Kidney tubule cell (primary cell): ENCODE measurements at regions not wholly inside any gene's neighbourhood (a gene's known extent, or its start where the extent isn't known, plus 50 kb on each side); places are given as distances from the start of the nearest gene placed in this dataset.
"Not testable (repeated sequence)": the region's sequence is repeated elsewhere in the genome, so short reads cannot be mapped to it uniquely, and the experiment has no call there.

ENCODE experiments used
- DNase-seq: peaks from one replicate; pipeline ENCODE4 v3.0.0-alpha.2; 2018; ENCODE audit warnings: low spot score

DNA sequence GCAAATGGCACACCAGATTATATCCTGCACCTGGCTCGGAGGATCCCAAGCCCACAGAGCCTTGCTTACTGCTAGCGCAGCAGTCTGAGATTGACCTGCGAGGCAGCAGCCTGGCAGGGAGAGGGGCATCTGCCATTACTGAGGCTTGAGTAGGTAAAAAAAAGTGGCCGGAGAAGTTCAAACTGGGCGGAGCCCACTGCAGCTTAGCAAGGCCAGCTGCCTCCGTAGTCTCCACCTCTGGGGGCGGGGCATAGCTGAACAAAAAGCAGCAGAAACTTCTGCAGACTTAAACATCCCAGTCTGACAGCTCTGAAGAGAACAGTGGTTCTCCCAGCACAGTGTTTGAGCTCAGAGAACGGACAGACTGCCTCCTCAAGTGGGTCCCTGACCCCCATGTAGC is 85.4 kb upstream of the TMEM170B start:
- DNase-seq: not testable (repeated sequence)

DNA sequence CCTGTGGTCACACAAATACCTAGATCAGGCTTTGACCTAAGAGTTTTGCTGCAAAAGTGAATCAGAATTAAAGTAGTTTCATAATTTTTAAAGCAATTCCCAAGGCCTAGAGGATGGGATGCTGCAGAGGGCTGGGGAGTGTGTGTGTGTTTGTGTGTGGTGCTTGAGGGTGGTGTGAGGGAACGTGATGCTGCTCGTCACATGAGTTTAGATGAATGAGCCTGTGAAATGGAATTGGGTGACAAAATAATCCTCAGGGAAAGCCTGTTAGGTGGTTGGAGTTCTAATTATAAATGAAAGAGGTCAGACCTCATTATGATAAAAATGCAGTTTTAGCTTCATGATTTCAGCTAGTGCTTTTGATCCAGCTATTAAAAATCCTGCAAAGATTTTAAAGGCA is 87.5 kb upstream of the TMEM170B start:
- no peak for DNase-seq

DNA sequence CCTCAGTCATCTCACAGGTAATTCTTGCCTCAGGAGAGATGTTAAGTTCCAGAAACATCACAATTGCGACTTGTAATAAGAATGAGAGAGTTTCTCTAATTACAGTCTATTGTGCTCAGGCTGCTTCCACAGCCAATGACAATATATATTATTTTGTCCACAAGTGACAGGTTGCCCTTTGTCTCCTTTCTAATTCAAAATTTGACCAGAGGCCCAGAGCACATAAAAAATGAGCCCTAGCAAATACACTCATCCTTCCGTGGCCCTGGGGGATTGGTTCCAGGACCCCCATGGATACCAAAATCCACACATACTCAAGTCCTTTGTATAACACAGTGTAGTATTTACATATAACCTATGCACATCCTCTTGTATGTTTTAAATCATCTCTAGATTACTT is 88.1 kb upstream of the TMEM170B start:
- no peak for DNase-seq

DNA sequence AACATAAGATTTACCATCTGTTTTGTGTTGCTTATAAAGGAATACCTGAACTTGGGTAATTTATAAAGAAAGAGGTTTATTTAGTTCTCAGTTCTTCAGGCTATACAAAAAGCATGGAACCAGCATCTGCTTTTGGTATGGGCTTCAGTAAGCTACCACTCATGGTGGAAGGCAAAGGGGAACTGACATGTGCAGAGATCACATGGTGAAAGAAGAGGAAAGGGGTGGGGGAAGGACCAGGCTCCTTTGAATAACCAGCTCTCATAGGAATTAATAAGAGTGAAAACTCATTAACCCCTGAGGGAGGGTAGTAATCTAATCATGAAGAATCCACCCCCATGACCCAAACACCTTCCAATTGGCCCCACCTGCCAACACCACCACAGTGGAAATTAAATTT is 89.5 kb upstream of the TMEM170B start:
- no peak for DNase-seq

DNA sequence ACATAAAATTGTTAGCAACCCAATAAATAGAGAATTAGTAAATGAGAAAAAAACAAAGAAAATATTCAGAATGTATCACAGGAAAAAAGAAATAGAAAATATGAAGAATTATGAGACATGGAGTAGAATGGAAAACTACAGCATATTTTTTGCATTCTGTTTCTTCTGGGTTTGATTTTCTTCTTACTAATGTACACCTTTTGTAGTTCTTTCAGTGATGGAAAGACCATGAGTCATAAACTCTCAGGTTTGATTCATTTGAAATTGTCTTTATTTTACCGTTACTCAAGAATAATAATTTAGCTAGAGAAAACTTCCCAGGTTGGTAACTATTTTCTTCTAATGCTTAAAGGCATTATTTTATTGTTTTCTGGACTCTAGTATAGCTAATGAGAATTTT is 90.3 kb upstream of the TMEM170B start:
- no peak for DNase-seq

DNA sequence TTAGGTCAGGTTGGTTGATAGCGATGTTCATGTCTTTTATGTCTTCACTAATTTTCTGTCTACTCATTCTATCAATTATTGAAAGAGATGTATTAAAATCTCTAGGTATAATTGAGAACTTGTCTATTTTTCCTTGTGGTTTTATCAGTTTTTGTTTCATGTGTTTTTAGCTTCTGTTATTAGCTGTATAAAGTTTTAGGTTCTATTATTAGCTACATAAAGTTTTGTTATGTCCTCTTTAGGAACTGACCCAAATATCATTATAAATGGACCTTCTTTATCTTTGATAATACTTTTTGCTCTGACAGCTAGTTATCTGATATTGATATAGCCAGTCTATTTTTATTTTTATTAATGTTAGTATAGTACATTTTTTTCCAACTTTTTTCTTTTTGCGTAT is 92.4 kb upstream of the TMEM170B start:
- no peak for DNase-seq

DNA sequence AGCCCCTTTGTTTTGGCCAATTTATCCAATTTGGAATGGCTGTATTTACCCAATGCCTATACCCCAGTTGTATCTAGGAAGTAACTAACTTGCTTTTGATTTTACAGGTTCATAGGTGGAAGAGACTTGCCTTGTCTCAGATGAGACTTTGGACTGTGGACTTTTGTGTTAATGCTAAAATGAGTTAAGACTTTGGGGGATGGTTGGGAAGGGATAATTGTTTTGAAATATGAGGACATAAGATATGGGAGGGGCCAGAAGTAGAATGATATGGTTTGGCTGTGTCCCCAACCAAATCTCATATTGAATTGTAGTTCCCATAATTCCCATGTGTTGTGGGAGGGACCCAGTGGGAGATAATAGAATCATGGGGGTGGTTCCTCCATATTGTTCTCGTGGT is 94.4 kb upstream of the TMEM170B start:
- not testable (repeated sequence) for DNase-seq

DNA sequence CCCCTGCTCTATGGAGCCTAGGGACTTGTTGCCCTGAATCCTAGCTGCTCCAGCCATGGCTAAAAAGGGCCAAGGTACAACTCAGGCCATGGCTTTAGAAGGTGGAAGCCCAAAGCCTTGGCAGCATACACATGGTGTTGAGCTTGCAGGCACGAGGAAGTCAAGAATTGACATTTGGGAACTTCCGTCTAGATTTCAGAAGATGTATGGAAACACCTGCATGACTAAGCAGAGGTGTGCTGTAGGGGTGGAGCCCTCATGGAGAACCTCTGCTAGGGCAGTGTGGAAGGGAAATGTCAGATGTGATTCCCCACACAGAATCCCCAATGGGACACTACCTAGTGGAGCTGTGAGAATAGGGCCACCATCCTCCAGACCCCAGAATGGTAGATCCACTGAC is 95.1 kb upstream of the TMEM170B start:
- no peak for DNase-seq

DNA sequence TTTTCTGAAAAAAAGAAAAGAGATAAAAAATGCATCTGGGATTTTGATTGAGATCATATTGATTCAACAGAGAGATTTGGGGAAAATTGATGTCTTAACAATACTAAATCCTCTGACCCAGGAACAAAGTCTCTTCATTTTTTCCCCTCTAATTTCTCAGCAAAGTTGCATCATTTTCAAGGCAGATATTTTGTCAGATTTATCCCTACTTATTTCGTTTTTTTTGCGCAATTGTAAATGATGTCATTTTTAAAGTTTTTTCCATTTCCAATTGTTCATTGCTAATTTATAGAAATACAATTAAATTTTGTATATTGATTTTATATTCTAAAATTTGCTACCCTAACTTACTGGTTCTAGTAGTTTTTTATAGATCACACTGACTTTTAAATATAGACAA is 97.7 kb upstream of the TMEM170B start:
- DNase-seq: no peak

DNA sequence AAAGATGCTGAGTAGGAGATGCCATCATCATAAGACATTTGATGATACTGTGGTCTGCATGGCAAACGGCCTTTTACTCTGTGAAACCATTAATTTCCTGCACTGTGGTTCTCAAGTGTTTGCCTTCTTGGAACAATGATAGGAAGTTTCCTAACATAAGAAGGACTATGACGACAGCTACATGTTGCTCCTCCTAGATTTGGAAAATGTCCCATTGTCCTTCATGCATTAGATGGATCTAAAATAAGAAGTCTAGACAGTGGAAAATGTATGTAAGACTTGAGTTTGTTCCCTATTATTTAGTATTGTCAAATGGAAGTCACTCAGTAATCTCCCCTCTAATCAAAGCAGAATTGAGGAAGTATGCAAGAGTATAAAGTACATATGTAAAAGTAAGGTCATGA is 98.5 kb upstream of the TMEM170B start:
- no peak for DNase-seq

DNA sequence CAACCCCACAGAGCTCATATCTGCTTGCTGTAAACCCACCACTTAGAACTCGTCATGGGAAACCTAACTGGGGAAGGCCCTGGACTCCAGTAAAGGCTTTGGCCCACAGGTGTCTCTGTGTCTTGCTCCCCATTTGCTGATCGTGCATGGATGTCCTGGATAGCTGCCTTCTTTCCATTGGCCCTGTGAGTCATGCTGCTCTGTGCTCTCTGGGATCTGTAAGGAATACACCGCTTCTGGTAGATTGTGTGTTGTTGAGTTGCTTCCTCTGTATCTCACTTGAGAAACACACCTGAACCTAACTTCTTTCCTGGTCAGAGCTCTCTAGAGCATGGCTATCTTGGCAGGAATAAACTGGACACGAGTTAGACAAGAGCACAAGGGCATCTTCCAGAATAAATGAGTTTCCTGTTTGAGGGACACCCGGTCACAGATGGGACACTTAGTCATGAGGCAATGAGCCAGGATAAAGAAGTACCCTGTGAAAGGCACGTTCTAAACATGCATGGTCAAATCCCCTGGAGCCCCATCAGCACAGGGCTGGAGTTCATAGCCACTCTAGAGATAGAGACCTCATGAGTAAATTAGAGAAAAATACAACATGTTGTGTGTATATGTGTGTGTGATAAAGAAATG is 99.6 kb upstream of the TMEM170B start:
- DNase-seq: peak; percentile 64

DNA sequence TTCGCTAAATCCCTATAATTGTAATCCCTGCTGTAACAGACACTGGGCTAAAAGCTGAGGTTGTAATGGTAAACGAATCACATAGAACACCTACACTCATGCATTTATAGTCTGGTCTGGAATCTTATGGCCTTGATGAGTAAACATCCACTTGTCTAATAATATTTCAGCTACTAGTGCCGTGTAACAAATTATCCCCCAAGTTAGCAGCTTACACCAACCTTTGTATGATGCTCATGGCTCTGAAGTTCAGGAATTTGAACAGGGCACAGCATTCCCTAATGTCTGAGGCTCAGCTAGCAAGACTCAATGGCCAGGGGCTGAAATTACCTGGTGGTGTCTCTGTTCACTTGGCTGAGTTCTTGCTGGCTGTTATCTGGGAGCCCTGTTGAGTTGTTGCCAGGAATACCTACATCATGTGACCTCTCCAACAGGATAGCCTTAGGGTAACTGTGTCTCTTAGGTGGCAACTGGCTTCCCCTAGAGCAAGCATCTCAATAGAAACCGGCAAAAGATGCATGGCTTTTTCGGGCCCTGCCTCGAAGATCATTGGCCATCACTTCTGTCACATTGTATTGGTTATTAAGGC is 100.9 kb upstream of the TMEM170B start:
- DNase-seq: no peak

DNA sequence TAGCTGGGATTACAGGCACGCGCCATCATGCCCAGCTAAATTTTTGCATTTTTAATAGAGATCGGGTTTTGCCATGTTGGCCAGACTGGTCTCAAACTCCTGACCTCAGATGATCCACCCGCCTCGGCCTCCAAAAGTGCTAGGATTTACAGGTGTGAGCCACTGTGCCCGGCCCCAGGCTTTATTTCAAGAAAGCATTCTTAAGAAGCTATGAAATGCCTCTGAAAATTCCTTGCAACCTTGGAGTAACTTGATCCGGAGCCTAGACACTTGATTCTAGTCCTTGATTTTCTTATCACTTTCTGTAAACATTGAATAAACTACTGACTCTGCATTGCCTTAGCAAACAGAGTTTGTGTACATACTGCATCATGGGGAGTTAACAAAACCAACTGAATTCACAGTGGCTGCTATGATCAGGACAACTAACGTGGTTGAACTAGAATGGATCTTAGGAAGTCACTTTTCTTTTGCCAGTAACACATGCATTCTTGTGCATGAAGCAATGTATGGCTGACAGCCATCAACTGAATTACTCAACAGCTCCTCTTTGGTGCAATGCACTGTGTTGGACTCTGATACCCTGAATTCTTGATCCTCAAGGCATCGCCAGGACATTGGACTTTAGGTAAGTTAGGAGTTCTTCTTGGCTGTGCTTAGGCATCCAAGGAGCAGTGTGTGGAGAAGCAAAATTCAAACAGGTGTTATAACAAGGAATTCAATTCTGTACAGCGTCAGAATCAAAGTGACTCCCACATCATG is 102.8 kb upstream of the TMEM170B start:
- no peak for DNase-seq

DNA sequence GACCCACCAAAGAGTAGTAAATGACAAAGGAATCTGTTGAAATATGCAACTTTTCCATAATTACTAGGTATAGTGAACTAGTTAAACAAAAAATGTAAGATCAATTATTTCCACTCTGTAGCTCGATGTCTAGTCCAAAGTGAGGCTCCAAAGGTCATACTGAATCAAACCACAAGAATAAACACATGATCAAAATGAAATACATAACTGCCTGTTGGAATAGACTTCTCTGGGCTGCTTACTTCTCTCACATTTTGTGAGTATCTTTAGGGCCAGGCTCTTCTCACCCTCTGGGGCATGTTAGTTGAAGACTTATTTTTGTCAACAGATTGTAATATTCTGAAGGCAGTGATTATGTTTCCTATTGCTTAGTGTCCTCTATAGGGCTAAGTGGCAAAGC is 103.7 kb upstream of the TMEM170B start:
- DNase-seq: no peak

DNA sequence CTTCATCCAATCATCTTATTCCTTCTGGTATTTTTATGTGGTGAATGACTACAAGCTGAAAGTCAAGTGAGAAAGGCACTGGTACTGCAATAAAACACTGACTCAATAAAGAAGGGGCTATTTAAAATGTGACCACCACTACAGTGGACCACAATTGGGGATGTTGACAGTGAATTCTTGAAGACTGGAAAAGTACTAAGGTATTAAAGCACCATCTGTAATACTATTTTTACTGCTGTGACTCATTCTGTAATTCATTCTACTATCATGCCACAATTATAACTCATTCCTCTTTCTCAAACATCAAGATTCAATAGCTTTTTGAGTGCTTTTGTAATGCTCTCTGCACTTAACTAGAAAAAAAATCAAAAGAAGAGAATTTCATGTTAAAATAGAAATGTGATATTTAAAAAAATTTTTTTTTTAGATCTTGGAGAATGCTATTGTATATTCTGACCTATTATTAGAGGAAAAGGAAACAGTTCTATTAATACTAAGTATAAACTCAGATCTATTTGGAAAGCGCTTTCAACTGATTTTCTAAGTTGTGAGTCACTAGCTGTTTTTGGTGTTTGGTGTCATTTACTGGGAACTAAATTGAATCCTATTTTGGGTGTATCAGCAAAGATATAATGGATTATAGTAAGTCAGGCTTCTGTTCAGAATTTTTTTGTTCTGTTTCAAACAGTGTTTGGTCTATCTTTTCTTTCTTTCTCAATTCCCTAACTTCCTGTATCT is 104.7 kb upstream of the TMEM170B start:
- peak; percentile 82 for DNase-seq

DNA sequence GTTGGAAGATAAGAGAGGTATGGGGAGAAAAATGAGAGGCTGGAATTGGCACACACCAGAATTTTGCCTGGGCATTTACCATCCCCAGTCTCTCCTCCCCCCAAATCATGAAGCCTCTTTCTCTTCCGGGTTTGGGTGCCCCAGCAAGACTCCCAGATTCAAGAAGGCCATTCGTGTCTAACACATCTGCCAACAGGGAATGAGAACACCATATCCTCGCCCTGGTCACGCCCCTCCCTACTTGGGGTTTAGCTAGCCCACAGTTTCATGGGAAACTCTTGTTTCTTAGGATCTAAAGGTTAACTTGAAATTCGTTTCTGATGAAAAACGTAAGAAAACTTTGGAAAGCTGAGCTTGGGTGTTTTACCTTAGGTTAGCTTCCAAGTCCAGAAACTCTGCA is 105.5 kb upstream of the TMEM170B start:
- DNase-seq: no peak

DNA sequence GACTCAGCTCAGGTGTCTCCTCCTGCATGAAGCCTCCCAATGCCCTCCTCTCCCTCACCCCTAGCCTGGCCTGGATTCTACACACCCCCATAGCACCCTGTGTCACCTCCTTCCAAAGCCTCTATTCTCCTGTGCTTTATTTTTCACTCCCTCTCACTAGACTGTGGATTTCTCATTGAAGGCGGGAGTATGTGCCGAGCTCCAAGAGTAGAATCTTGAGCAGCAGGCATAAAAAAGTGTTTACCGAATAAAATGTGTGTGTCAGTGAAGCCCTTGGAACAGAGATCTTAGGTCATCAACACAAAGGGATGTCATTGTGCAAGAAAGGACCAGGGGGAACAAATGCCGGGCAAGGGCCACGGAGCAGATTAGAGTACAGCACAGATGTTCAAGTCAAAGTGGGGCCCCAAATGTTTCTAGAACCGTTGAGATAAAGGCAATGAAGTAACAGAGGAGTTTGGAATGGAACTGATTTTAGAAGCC is 106.1 kb upstream of the TMEM170B start:
- DNase-seq: no peak

DNA sequence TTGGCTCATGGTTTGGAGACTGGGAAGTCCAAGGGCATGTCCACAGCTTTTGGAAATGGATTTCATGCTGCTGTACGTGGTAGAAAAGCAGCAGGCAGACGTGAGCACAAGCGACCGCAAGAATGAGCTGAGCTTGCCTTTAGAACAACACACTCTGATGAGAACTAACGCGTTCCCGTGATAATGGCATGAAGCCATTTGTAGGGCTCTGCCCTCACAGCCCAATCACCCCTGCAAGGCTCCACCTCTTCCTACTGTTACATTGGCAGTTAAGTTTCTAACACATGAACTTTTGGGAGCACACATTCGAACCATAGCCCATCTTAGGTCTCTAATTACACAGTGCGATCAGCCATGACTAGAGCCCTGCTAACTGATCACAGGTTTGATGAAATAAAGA is 107.5 kb upstream of the TMEM170B start:
- peak; percentile 90 for DNase-seq

DNA sequence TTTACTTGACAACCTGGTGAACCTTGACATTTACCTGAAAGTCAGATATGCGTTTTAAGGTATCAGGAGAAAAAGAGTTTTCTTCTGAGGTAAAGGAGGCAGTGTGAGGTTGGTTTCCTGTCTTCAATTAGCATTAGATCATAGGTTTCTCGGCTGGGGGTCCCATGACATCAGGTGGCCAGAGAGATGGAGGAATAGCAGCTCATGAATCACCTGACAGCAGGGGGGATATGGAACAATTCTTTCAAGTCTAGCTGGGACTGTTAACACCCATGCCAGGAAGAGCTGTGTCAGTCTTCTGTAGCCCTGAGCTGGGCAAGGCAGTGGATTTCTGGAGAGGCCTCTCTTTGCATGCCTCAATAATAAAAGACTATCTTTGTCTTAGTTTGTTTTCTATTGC is 108.0 kb upstream of the TMEM170B start:
- peak; percentile 98 for DNase-seq

DNA sequence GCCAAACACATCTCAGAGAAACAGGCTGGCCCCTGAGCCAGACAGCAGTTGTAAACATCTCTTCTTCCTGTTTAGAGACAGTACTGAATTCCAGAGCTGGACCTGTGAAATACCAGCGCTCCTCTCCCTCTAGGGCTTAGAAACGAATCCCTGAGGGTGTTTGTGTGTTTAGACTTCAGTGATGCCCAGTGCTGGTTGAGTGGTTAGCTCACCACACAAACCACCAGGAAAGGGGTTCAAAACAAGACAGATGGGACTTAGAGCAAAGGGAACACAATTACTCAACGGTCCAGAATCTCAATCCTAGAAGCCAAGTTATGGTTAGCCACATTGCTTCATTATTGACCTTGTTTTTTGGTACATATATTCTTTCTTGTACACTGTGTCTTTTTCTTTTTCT is 108.7 kb upstream of the TMEM170B start:
- DNase-seq: peak; percentile 99

DNA sequence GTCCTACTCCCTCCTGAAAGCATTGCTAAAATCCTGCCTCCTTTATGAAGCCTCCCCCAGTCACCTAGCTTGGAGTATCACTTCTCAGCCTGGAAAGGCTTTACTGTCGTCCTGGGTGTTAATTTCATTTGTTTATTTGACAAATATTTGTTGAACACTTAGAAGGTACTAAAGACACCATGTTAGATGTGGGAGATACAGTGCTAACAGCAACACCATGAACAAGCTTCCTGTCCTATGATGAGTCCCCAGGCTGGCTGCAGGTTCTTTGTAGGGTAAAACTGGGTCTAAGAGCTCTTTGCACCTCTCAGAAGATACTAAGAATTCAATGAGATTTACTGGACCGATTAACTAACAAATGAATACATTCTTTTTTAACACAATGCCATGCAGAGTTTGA is 109.2 kb upstream of the TMEM170B start:
- peak; percentile 53 for DNase-seq

DNA sequence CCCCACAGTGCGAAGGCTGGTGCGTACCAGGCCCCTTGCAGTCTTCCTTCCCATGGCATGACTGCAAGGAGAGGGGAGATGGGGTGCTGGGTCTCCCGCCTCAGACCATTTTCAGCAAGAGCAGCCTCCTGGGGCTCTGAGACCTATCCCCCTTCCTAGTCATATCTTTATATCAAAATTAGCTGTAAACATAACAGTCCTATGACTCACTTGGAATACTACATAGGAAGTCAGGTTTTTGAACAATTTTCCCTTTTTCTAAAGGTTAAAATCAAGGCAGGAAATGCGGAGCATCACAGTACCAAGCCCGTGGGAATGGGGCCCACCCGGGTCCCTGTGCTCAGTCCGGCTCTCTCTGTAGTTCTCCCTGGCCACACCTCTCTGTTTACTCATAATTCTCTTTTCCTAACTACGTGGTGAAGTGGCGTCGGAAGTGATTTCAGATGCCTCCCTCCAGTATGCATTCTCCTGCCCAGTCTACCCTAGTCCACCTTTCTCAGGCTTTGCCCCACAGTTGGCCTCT is 109.8 kb upstream of the TMEM170B start:
- peak; percentile 23 for DNase-seq
